Dendritic cell treated with granulocyte-macrophage colony-stimulating factor and Interleukin-4, amounts not matched to agents 40 ng/mL and 50 ng/mL, for 4 days (primary cell): ENCODE measurements at regions not wholly inside any gene's neighbourhood (a gene's known extent, or its start where the extent isn't known, plus 50 kb on each side); places are given as distances from the start of the nearest gene placed in this dataset.

Source experiments
- H3K27ac Mint-ChIP-seq: one replicate; pipeline ENCODE4 v1.8.0; 2022; ENCODE audit warnings: mild to moderate bottlenecking, mixed read lengths
- H3K27me3 Mint-ChIP-seq: one replicate; pipeline ENCODE4 v1.8.0; 2022; ENCODE audit warnings: mild to moderate bottlenecking, mixed read lengths
- H3K36me3 Mint-ChIP-seq: one replicate; pipeline ENCODE4 v1.8.0; 2022; ENCODE audit warnings: low read depth, mixed read lengths
- H3K4me1 Mint-ChIP-seq: one replicate; pipeline ENCODE4 v1.8.0; 2022; ENCODE audit warnings: low read depth, mixed read lengths
- H3K4me3 Mint-ChIP-seq: one replicate; pipeline ENCODE4 v1.8.0; 2022; ENCODE audit warnings: mild to moderate bottlenecking, moderate library complexity, mixed read lengths
- H3K9me3 Mint-ChIP-seq: one replicate; pipeline ENCODE4 v1.8.0; 2022; ENCODE audit warnings: mixed read lengths
- intact Hi-C: fragments of 100-400 bp; cut with micrococcal nuclease; formaldehyde crosslinking; loops from one replicate; pipeline ENCODE4 v1.15.0; 2022

GRCh38 chr6:41477572-41477971 is 68.6 kb upstream of the FOXP4 start:
- H3K36me3 Mint-ChIP-seq, result no peaks in the 10 kb centered on the region
- H3K4me1 Mint-ChIP-seq, result no peaks in the 10 kb centered on the region
- no peaks in the 10 kb centered on the region for H3K9me3 Mint-ChIP-seq
- intact Hi-C loops, result no loop called here
- H3K27me3 Mint-ChIP-seq, result peaks cover 48% of the 10 kb centered on the region
- H3K4me3 Mint-ChIP-seq, result no peak overlapping the region
- no peak overlapping the region for H3K27ac Mint-ChIP-seq

DNA sequence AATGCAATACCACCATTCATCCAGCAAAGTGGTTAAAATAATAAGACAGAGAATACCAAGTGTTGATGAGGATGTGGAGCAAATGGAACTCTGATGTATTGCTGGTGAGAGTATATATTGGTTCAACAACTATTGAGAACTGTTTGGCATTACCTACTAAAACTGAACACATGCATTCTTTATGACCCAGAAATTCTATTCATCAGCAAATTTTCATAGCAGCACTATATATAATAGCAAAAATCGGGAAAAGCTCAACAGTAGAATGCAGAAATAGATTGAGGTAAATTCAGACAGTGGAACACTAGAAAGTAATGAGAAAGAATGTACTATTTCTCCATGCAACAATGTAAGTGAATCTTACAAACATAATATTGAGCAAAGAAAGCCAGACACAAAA is 62.2 kb upstream of the FOXP4 start:
- H3K4me1 Mint-ChIP-seq, result peaks cover 7% of the 10 kb centered on the region
- intact Hi-C loops, result no loop called here
- no peak overlapping the region for H3K27ac Mint-ChIP-seq
- peaks cover 34% of the 10 kb centered on the region for H3K27me3 Mint-ChIP-seq
- H3K4me3 Mint-ChIP-seq, result no peak overlapping the region
- H3K36me3 Mint-ChIP-seq, result no peaks in the 10 kb centered on the region
- no peaks in the 10 kb centered on the region for H3K9me3 Mint-ChIP-seq

DNA sequence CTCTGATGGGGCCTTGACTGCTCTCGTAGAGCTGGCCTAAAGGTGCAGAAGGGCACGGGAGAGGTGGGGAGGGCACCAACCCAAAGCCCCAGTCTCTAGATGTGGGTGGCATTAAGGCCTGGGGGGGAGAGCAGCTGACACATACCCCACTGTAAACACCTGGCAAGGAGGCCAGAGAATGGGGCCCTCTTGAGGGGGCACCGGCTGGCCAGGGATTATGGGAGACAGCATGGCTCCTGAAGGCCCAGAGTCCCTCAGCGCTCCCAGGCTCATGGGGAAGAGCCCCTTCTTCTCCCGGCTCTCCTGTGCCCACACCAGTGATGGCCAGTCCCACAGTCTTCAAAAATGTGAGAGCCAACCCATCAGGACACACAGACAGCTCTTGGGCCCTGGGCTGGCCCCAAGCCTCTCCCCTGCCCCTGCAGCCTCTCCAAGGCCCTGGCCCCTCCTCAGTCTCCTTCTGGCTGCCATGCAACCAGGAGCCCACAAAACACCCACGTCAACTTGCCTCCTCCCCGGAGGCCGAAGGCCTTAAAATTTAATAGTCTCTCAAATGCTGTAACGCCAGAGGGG is 58.2 kb upstream of the FOXP4 start:
- Mint-ChIP-seq H3K36me3 (no peaks in the 10 kb centered on the region), H3K4me3 (no peak overlapping the region), H3K9me3 (no peaks in the 10 kb centered on the region), H3K4me1 (peaks cover 11% of the 10 kb centered on the region), H3K27me3 (peaks cover 41% of the 10 kb centered on the region), H3K27ac (no peak overlapping the region)
- intact Hi-C loops, result no loop called here

GRCh38 chr6:41488433-41489119 is 57.6 kb upstream of the FOXP4 start:
- Mint-ChIP-seq H3K9me3 (no peaks in the 10 kb centered on the region), H3K4me1 (peaks cover 11% of the 10 kb centered on the region), H3K27me3 (peaks cover 41% of the 10 kb centered on the region), H3K36me3 (no peaks in the 10 kb centered on the region), H3K27ac (no peak overlapping the region), H3K4me3 (no peak overlapping the region)
- intact Hi-C loops, result no loop called here

- no peaks in the 10 kb centered on the region for H3K9me3 Mint-ChIP-seq
- H3K4me1 Mint-ChIP-seq, result peaks cover 14% of the 10 kb centered on the region
- peaks cover 42% of the 10 kb centered on the region for H3K27me3 Mint-ChIP-seq
- intact Hi-C loops, result no loop called here
- no peak overlapping the region for H3K4me3 Mint-ChIP-seq
- H3K36me3 Mint-ChIP-seq, result no peaks in the 10 kb centered on the region
- no peak overlapping the region for H3K27ac Mint-ChIP-seq
Observed at GRCh38 chr6:41489120-41489851, 56.9 kb upstream of the FOXP4 start.

- Mint-ChIP-seq H3K9me3 (no peaks in the 10 kb centered on the region), H3K4me3 (no peak overlapping the region), H3K4me1 (peaks cover 17% of the 10 kb centered on the region), H3K27me3 (peaks cover 43% of the 10 kb centered on the region), H3K27ac (no peak overlapping the region), H3K36me3 (no peaks in the 10 kb centered on the region)
- intact Hi-C loops, result no loop called here
Observed at GRCh38 chr6:41492261-41492891, 53.8 kb upstream of the FOXP4 start.

- Mint-ChIP-seq H3K4me1 (peaks cover 6% of the 10 kb centered on the region), H3K27ac (no peak overlapping the region), H3K27me3 (peaks cover 54% of the 10 kb centered on the region), H3K4me3 (no peak overlapping the region), H3K36me3 (no peaks in the 10 kb centered on the region), H3K9me3 (no peaks in the 10 kb centered on the region)
- intact Hi-C loops, result no loop called here
Observed at GRCh38 chr6:41494212-41495110, 51.7 kb upstream of the FOXP4 start.
